HG03558 (cell line): ENCODE measurements at regions not wholly inside any gene's neighbourhood (a gene's known extent, or its start where the extent isn't known, plus 50 kb on each side); places are given as distances from the start of the nearest gene placed in this dataset.

Source experiments
- ATAC-seq: cut with Tn5 transposase; IDR thresholded peaks from one replicate; pipeline ENCODE4 v1.9.1; 2021; ENCODE audit warnings: moderate number of reproducible peaks; ENCODE audit not compliant: unreplicated experiment; ENCODE audit errors: extremely low read depth

GRCh38 chr2:12262681-12263436 lies 453.9 kb upstream of the TRIB2 start:
- ATAC-seq = no peak

GRCh38 chr2:12263730-12264129 lies 453.0 kb upstream of the TRIB2 start:
- ATAC-seq = no peak

GRCh38 chr2:12264146-12264545 lies 452.6 kb upstream of the TRIB2 start:
- no peak for ATAC-seq

- ATAC-seq = no peak
Observed at GRCh38 chr2:12265646-12266045, 451.1 kb upstream of the TRIB2 start.

DNA sequence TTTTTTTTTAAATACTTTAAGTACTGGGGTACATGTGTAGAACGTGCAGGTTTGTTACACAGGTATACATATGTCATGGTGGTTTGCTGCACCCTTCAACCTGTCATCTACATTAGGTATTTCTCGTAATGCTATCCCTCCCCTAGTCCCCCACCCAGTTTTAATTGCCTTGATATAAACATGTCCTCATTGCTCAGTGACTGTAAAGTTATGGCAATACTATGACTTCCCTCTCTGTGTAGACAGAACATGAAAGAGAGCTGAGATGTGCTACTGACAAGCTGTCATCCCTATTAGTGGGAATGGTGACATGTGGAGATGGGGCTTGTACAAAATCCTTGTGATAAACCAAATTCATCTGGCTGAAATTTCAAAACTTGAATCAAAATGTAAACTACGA lies 449.7 kb upstream of the TRIB2 start:
- ATAC-seq = no peak

GRCh38 chr2:12269041-12269972 lies 447.4 kb upstream of the TRIB2 start:
- no peak for ATAC-seq

- ATAC-seq = no peak
Observed at GRCh38 chr2:12270876-12271588, 445.7 kb upstream of the TRIB2 start.

DNA sequence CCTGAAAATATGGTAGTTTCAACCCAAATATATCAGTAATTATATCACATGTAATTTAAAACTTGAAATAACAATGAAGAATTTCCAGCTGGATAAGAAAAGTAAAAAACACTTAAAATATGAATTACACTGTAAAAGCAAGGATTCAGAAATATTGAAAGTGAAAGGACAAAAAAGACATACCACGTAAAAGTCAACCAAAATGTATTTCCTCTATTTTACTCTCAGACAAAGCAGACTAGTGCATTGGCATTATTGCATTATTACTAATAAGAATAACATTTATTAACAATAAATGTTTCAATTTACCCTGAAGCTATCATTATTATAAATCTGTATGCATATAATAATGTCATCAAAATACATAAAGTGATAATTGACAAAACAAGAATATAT lies 445.1 kb upstream of the TRIB2 start:
- ATAC-seq = no peak

DNA sequence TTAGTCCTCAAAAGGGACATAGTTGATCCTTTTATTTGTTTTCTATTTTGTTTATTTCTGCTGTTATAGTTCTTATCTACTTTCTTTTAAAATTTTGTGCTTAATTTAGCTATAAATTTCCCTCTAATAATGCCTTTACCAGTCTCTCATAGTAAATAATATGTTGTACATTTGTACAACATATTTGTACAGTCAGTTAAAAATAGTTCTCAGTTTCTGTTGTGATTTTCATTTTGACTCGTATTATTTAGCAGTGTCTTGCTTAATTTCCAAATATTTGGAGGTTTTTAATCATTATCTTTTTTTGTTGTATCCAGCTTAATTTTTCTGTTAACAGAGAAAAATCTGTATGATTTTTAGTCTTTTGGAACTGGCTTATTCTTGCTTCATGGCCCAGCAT lies 443.6 kb upstream of the TRIB2 start:
- no peak for ATAC-seq

GRCh38 chr2:12274591-12274990 lies 442.1 kb upstream of the TRIB2 start:
- no peak for ATAC-seq

GRCh38 chr2:12277241-12278034 lies 439.3 kb upstream of the TRIB2 start:
- no peak for ATAC-seq

DNA sequence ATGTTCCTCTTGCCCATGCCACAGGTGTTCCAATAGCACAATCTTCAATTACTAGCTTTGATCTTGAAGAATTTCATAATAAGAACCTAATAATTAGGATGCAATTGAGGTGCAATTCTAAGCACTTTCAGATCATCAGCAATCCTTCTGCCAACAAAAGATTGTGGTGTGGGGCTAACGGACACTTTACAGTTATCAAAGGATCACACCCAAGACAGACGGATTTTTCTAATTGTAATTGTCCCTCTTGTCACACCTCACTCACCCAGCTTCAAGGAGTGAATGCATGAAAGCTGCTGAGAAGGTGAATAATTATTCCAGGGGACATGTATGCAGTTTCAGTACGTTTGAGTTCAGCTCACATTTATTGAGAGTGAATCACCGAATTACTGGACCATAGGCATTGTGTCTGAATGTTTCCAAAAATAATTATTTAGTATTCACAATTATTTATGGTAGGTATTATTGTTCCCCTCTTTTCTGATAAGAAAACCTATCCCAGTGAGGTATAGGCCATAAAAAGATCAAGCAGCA lies 438.5 kb upstream of the TRIB2 start:
- ATAC-seq = no peak

- ATAC-seq = peak; percentile 81
Observed at GRCh38 chr2:12282780-12283695, 433.7 kb upstream of the TRIB2 start.

DNA sequence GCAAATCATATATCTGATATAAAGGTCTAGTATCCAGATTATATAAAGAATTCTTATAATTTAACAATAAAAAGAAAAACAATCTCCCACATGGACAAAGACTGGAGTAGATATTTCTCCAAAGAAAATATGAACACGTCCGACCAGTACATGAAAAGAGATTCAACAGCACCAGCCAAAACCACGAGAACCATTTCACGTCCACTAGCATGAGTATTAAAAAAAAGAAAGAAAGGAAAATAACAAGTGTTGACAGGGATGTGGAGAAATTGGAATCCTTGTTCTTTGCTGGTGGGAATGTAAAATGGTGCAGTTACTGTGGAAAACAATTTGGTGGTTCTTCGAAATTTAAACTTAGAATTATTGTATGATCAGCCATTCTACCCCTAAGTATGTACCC lies 432.7 kb upstream of the TRIB2 start:
- ATAC-seq = no peak

- no peak for ATAC-seq
Observed at GRCh38 chr2:12284487-12284886, 432.2 kb upstream of the TRIB2 start.

GRCh38 chr2:12286347-12286746 lies 430.4 kb upstream of the TRIB2 start:
- no peak for ATAC-seq

DNA sequence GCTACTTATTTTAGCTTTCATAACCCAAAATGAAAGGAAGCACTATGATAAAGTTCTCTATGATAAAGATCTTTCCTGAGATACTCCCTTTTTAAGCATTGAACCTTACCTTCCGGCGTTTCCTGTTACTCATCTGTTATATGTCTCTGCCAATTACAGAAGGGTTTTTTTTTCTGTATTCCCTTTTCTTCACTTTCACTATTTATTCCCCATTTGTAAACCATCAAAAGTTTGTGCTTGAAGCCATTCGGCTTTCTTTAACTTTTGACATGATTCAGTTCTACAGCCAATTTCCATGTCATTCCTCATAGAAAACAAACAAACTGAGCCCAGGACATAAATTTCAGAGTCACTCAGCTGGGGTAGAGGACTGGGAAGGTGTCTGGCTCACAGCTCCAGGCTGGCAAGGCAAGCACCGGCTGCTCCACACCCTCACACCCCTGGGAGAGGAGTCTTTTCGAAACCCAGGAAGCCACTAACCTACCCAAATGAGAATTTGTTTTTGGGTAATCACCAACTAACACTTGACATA lies 429.4 kb upstream of the TRIB2 start:
- no peak for ATAC-seq

DNA sequence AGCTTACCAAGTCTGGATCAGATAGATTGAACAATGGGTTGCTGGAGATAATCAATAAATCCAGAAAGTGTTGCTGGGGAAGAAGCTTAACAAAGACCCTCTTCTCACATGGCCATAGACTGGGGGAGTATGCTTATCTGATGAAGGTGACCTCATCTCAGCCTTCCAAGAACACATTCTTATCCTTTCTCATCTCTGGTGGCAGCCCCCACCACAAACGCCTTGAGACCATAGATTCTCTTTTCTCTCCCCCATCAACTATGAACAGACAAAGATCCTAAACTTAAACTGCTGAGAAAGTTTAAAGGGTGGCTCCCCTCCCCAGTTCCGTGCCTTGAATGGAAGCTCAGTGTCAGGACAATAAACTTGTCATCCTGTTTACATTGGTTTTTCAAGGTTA lies 428.7 kb upstream of the TRIB2 start:
- ATAC-seq = no peak
